ENCODE measurements at regions not wholly inside any gene's neighbourhood (a gene's known extent, or its start where the extent isn't known, plus 50 kb on each side); places are given as distances from the start of the nearest gene placed in this dataset.

GRCh38 chr13:111456452-111457230 lies 136.2 kb downstream of the TEX29 start:
- TF ChIP-seq CTCF (IDR thresholded peaks at IDR 0.05) (no peak), POLR2A (IDR thresholded peaks at IDR 0.05) (no peak)

All from body of pancreas (tissue), 4 donors.